Neural progenitor cell (in vitro differentiated cells): ENCODE measurements at regions not wholly inside any gene's neighbourhood (a gene's known extent, or its start where the extent isn't known, plus 50 kb on each side); places are given as distances from the start of the nearest gene placed in this dataset.

ENCODE experiments used
- DNase-seq: peaks from one replicate; pipeline ENCODE4 v3.0.0-alpha.2; 2016; ENCODE audit warnings: low spot score
- H2AFZ ChIP-seq: fragments of 200-600 bp; sonication (generic); replicated peaks from 2 replicates; pipeline ENCODE4 v1.6.1; 2016; ENCODE audit warnings: antibody characterized with exemption
- H3F3A ChIP-seq: fragments of 200-600 bp; sonication (generic); 2 replicates; pipeline ENCODE4 v1.6.1; 2016; ENCODE audit warnings: antibody characterized with exemption, low read depth
- H3K27ac ChIP-seq: fragments of 200-600 bp; sonication (generic); 2 replicates; pipeline ENCODE4 v1.5.1; 2016; ENCODE audit warnings: mild to moderate bottlenecking
- H3K27me3 ChIP-seq: fragments of 200-600 bp; sonication (generic); 2 replicates; pipeline ENCODE4 v1.6.1; 2016; ENCODE audit warnings: mild to moderate bottlenecking, moderate library complexity
- H3K36me3 ChIP-seq: fragments of 200-600 bp; sonication (generic); 2 replicates; pipeline ENCODE4 v1.5.1; 2016
- H3K4me1 ChIP-seq: fragments of 200-600 bp; sonication (generic); 2 replicates; pipeline ENCODE4 v1.6.1; 2016; ENCODE audit warnings: mixed run types
- H3K4me2 ChIP-seq: fragments of 200-600 bp; sonication (generic); 2 replicates; pipeline ENCODE4 v1.6.1; 2016
- H3K4me3 ChIP-seq: fragments of 200-600 bp; sonication (generic); 2 replicates; pipeline ENCODE4 v1.5.1; 2016
- H3K79me2 ChIP-seq: fragments of 200-600 bp; sonication (generic); 2 replicates; pipeline ENCODE4 v1.6.1; 2016; ENCODE audit warnings: low read depth
- H3K9ac ChIP-seq: fragments of 200-600 bp; sonication (generic); 2 replicates; pipeline ENCODE4 v1.6.1; 2016
- H3K9me3 ChIP-seq: fragments of 200-600 bp; sonication (generic); 2 replicates; pipeline ENCODE4 v1.5.1; 2016; ENCODE audit warnings: low read depth
- H4K20me1 ChIP-seq: fragments of 200-600 bp; sonication (generic); 2 replicates; pipeline ENCODE4 v1.6.1; 2016; ENCODE audit warnings: low read depth
- H3K27ac Mint-ChIP-seq: 3 replicates; pipeline ENCODE4 v1.8.0; 2021; ENCODE audit warnings: mixed read lengths
- H3K27me3 Mint-ChIP-seq: 2 replicates; pipeline ENCODE4 v1.8.0; 2022; ENCODE audit warnings: low read depth, mild to moderate bottlenecking, inconsistent platforms, moderate library complexity, mixed read lengths; ENCODE audit not compliant: insufficient read depth
- H3K36me3 Mint-ChIP-seq: 3 replicates; pipeline ENCODE4 v1.8.0; 2021; ENCODE audit warnings: mixed read lengths
- H3K4me1 Mint-ChIP-seq: 3 replicates; pipeline ENCODE4 v1.8.0; 2021; ENCODE audit warnings: mixed read lengths
- H3K4me3 Mint-ChIP-seq: 3 replicates; pipeline ENCODE4 v1.8.0; 2021; ENCODE audit warnings: mild to moderate bottlenecking, moderate library complexity, mixed read lengths
- H3K9me3 Mint-ChIP-seq: 3 replicates; pipeline ENCODE4 v1.8.0; 2020; ENCODE audit warnings: mixed read lengths
- CTCF ChIP-seq: fragments of 200-600 bp; sonication (generic); IDR thresholded peaks from 2 replicates; pipeline ENCODE4 v1.5.1; 2017; ENCODE audit warnings: antibody characterized with exemption, mild to moderate bottlenecking
- EZH2 ChIP-seq: fragments of 200-600 bp; sonication (generic); IDR thresholded peaks from 2 replicates; pipeline ENCODE4 v1.6.1; 2017; ENCODE audit warnings: antibody characterized with exemption, mild to moderate bottlenecking, moderate library complexity
- EZH2phosphoT487 ChIP-seq: fragments of 200-600 bp; sonication (generic); IDR thresholded peaks from 2 replicates; pipeline ENCODE4 v1.6.1; 2017; ENCODE audit warnings: antibody characterized with exemption

GRCh38 chr2:183495079-183495478 is 370.8 kb downstream of the NUP35 start:
- Histone ChIP-seq H3K4me2 (no peak overlapping the region), H4K20me1 (no peaks in the 10 kb centered on the region), H3K9ac (no peak overlapping the region), H3K36me3 (no peaks in the 10 kb centered on the region), H3K27me3 (no peaks in the 10 kb centered on the region), H3K27ac (no peak overlapping the region), H3K79me2 (no peaks in the 10 kb centered on the region), H3F3A (no peaks in the 10 kb centered on the region), H3K4me1 (no peaks in the 10 kb centered on the region), H3K4me3 (no peak overlapping the region), H3K9me3 (no peaks in the 10 kb centered on the region), H2AFZ (no peak overlapping the region)
- no peaks in the 10 kb centered on the region for H3K27me3 Mint-ChIP-seq
- no peak overlapping the region for H3K27ac Mint-ChIP-seq
- H3K4me1 Mint-ChIP-seq: no peaks in the 10 kb centered on the region
- no peak overlapping the region for H3K4me3 Mint-ChIP-seq
- no peaks in the 10 kb centered on the region for H3K36me3 Mint-ChIP-seq
- no peaks in the 10 kb centered on the region for H3K9me3 Mint-ChIP-seq
- TF ChIP-seq CTCF (no peak), EZH2phosphoT487 (no peak), EZH2 (no peak)
- no peak for DNase-seq

- Histone ChIP-seq H3K9ac (no peak overlapping the region), H3K36me3 (no peaks in the 10 kb centered on the region), H3K79me2 (no peaks in the 10 kb centered on the region), H3K4me2 (no peak overlapping the region), H3K27ac (no peak overlapping the region), H3K27me3 (no peaks in the 10 kb centered on the region), H3F3A (no peaks in the 10 kb centered on the region), H3K4me3 (no peak overlapping the region), H3K4me1 (no peaks in the 10 kb centered on the region), H3K9me3 (no peaks in the 10 kb centered on the region), H4K20me1 (no peaks in the 10 kb centered on the region), H2AFZ (no peak overlapping the region)
- no peaks in the 10 kb centered on the region for H3K36me3 Mint-ChIP-seq
- H3K4me1 Mint-ChIP-seq: no peaks in the 10 kb centered on the region
- DNase-seq: no peak
- no peaks in the 10 kb centered on the region for H3K27me3 Mint-ChIP-seq
- no peak overlapping the region for H3K4me3 Mint-ChIP-seq
- H3K9me3 Mint-ChIP-seq: no peaks in the 10 kb centered on the region
- H3K27ac Mint-ChIP-seq: no peak overlapping the region
- no peak for TF ChIP-seq EZH2phosphoT487
- no peak for TF ChIP-seq CTCF
- TF ChIP-seq EZH2: no peak
Observed at GRCh38 chr2:183495589-183496267, 371.5 kb downstream of the NUP35 start.

GRCh38 chr2:183497861-183498260 is 373.6 kb downstream of the NUP35 start:
- no peaks in the 10 kb centered on the region for H3K4me1 Mint-ChIP-seq
- no peak for TF ChIP-seq EZH2phosphoT487
- TF ChIP-seq EZH2: no peak
- TF ChIP-seq CTCF: no peak
- H3K9me3 Mint-ChIP-seq: no peaks in the 10 kb centered on the region
- no peaks in the 10 kb centered on the region for H3K36me3 Mint-ChIP-seq
- H3K4me3 ChIP-seq: no peak overlapping the region
- no peak overlapping the region for H2AFZ ChIP-seq
- H3K27ac ChIP-seq: no peak overlapping the region
- H3K9me3 ChIP-seq: no peaks in the 10 kb centered on the region
- no peak overlapping the region for H3K4me2 ChIP-seq
- H3K27ac Mint-ChIP-seq: no peak overlapping the region
- no peaks in the 10 kb centered on the region for H3K36me3 ChIP-seq
- no peaks in the 10 kb centered on the region for H3K27me3 Mint-ChIP-seq
- H4K20me1 ChIP-seq: no peaks in the 10 kb centered on the region
- H3K4me1 ChIP-seq: no peaks in the 10 kb centered on the region
- no peaks in the 10 kb centered on the region for H3K27me3 ChIP-seq
- H3K79me2 ChIP-seq: no peaks in the 10 kb centered on the region
- H3K9ac ChIP-seq: no peak overlapping the region
- H3K4me3 Mint-ChIP-seq: no peak overlapping the region
- DNase-seq: no peak
- no peaks in the 10 kb centered on the region for H3F3A ChIP-seq
